HUES48 (cell line): ENCODE measurements at regions not wholly inside any gene's neighbourhood (a gene's known extent, or its start where the extent isn't known, plus 50 kb on each side); places are given as distances from the start of the nearest gene placed in this dataset.

Experiments
- H3K27ac ChIP-seq: one replicate; pipeline ENCODE4 v1.7.0; 2013; ENCODE audit warnings: low read depth, low read length, inconsistent platforms
- H3K27me3 ChIP-seq: 2 replicates; pipeline ENCODE4 v1.6.1; 2013; ENCODE audit warnings: mild to moderate bottlenecking, low read length; ENCODE audit not compliant: control insufficient read depth, insufficient read depth
- H3K36me3 ChIP-seq: 2 replicates; pipeline ENCODE4 v1.6.1; 2013; ENCODE audit warnings: low read length; ENCODE audit not compliant: control insufficient read depth, insufficient read depth
- H3K4me1 ChIP-seq: 2 replicates; pipeline ENCODE4 v1.6.1; 2013; ENCODE audit warnings: mild to moderate bottlenecking, low read length; ENCODE audit not compliant: control insufficient read depth, insufficient read depth
- H3K4me3 ChIP-seq: 2 replicates; pipeline ENCODE4 v1.5.1; 2013; ENCODE audit warnings: mild to moderate bottlenecking, low read depth, low read length
- H3K9ac ChIP-seq: 2 replicates; pipeline ENCODE4 v1.6.1; 2013; ENCODE audit warnings: mild to moderate bottlenecking, low read depth, low read length, moderate library complexity
- H3K9me3 ChIP-seq: 2 replicates; pipeline ENCODE4 v1.6.1; 2013; ENCODE audit warnings: low read length; ENCODE audit not compliant: control insufficient read depth, insufficient read depth

DNA sequence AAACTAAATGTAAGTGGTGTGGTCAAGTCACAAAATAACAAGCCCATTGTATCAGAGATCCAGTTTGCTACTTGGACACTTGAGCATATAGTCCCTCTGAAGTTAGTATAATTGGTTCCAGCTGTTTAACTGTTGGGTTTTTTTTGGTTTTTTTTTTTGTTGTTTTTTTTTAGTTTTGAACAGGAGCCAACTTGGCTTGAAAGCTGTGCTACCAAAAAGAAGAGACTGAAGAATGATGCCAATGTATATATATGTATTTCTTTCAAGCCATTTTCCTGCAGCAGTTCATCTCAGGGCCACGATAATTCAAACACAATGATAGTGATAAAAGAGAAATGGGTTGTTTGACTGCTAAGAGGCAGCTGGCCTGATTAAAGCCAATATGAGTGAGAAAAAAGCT, 138.3 kb downstream of the PCDH18 start:
- Histone ChIP-seq H3K4me3 (no peak overlapping the region), H3K27ac (no peak overlapping the region), H3K9ac (no peak overlapping the region), H3K36me3 (no peaks in the 10 kb centered on the region), H3K27me3 (no peaks in the 10 kb centered on the region), H3K9me3 (no peaks in the 10 kb centered on the region), H3K4me1 (no peaks in the 10 kb centered on the region)

DNA sequence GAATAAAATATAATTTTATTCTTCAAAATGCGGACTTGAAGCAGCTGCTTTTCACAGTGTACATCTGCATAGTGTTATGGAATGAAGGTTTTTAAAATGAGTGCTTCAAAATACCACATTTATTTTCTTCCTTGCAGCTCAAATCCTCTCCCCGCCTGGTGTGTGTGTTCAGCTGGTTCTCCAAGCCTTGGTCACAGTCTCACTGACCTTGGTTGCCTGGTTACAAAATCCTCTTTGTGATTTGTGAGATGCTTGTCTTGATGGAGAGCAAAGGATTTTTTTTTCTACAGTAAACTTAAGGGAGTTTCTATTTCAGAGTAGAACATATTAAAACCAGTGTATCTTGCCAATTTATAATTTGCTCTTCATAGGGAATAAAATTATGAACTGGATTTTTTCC, 139.2 kb downstream of the PCDH18 start:
- Histone ChIP-seq H3K9me3 (no peaks in the 10 kb centered on the region), H3K27ac (no peak overlapping the region), H3K4me1 (no peaks in the 10 kb centered on the region), H3K27me3 (no peaks in the 10 kb centered on the region), H3K4me3 (no peak overlapping the region), H3K9ac (no peak overlapping the region), H3K36me3 (no peaks in the 10 kb centered on the region)

GRCh38 chr4:137390707-137391106, 141.6 kb downstream of the PCDH18 start:
- no peak overlapping the region for H3K4me3 ChIP-seq
- no peaks in the 10 kb centered on the region for H3K9me3 ChIP-seq
- no peaks in the 10 kb centered on the region for H3K36me3 ChIP-seq
- H3K9ac ChIP-seq, result no peak overlapping the region
- no peaks in the 10 kb centered on the region for H3K27me3 ChIP-seq
- no peaks in the 10 kb centered on the region for H3K4me1 ChIP-seq
- H3K27ac ChIP-seq, result no peak overlapping the region

- Histone ChIP-seq H3K4me3 (no peak overlapping the region), H3K27ac (no peak overlapping the region), H3K9ac (no peak overlapping the region), H3K4me1 (no peaks in the 10 kb centered on the region), H3K36me3 (no peaks in the 10 kb centered on the region), H3K27me3 (no peaks in the 10 kb centered on the region), H3K9me3 (no peaks in the 10 kb centered on the region)
These were observed 142.3 kb downstream of the PCDH18 start for GRCh38 chr4:137389911-137390520.

DNA sequence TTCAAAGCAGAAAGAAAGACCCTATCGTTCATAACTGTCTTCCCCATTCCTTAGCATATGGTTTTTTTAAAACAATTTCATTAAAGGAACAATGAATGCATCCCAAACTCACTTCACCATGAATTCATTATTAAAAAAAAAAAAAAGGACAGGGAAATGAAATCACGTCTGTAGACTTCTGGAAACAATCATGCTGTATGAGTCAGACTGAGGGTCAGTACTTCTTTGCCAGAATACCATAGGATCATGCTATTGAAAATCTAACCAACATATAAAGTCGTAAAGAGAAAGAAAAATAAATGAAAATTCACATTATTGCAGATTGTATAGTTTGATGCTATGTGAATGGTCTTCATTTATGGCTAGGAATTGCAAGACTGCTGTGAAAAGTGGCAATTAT, 144.4 kb downstream of the PCDH18 start:
- Histone ChIP-seq H3K27me3 (no peaks in the 10 kb centered on the region), H3K4me1 (no peaks in the 10 kb centered on the region), H3K9me3 (no peaks in the 10 kb centered on the region), H3K27ac (no peak overlapping the region), H3K36me3 (no peaks in the 10 kb centered on the region), H3K4me3 (no peak overlapping the region), H3K9ac (no peak overlapping the region)

DNA sequence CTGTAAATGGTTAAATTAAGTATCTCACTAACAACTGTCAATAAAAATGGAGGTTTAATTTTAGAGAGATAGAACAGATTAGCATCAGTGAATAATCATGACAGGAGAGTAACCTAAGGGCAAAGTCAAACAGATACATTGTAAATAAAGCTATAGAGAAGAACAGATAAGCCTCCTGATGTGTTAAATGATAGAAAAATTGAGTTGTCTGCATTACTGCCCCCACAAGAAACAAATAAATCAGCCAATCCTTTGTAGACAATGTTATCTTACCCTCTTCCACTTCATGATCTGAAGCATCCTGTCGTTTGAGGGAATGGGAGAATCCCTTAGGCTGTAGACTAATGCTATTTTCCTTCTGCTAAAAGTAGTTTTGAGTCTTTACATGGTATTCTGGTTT, 147.8 kb downstream of the PCDH18 start:
- no peaks in the 10 kb centered on the region for H3K9me3 ChIP-seq
- no peaks in the 10 kb centered on the region for H3K4me1 ChIP-seq

DNA sequence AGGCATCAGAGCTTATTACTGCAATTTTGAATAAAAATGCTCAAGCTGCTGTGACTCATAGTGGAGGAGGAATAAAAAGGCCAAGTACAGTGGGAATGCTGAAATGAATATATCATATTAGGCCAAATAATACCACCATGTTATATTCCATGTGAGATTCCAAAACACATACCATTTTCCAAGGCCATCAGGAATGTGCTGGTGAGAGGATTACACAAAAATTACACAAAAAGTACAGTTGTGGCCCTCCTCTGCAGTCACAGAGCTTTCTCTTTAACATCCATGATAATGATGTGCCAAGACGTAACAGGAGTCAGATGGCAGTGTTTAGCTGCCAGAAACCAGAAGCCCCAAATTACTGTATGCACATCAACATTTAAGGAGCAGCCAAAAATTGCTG, 153.5 kb downstream of the PCDH18 start:
- Histone ChIP-seq H3K4me3 (no peak overlapping the region), H3K27ac (no peak overlapping the region), H3K4me1 (no peaks in the 10 kb centered on the region), H3K9me3 (no peaks in the 10 kb centered on the region), H3K9ac (no peak overlapping the region), H3K27me3 (no peaks in the 10 kb centered on the region), H3K36me3 (no peaks in the 10 kb centered on the region)

More for the DNA sequence above, 147.8 kb downstream of the PCDH18 start:
- no peaks in the 10 kb centered on the region for H3K27me3 ChIP-seq
- no peak overlapping the region for H3K9ac ChIP-seq
- no peak overlapping the region for H3K4me3 ChIP-seq
- no peak overlapping the region for H3K27ac ChIP-seq
- H3K36me3 ChIP-seq, result no peaks in the 10 kb centered on the region

GRCh38 chr4:137378393-137378792, 153.9 kb downstream of the PCDH18 start:
- no peak overlapping the region for H3K27ac ChIP-seq
- no peaks in the 10 kb centered on the region for H3K27me3 ChIP-seq
- H3K36me3 ChIP-seq, result no peaks in the 10 kb centered on the region
- H3K4me3 ChIP-seq, result no peak overlapping the region
- H3K9ac ChIP-seq, result no peak overlapping the region
- H3K4me1 ChIP-seq, result no peaks in the 10 kb centered on the region
- H3K9me3 ChIP-seq, result no peaks in the 10 kb centered on the region

- H3K27ac ChIP-seq, result no peak overlapping the region
- H3K9ac ChIP-seq, result no peak overlapping the region
- no peaks in the 10 kb centered on the region for H3K27me3 ChIP-seq
- no peaks in the 10 kb centered on the region for H3K36me3 ChIP-seq
- no peak overlapping the region for H3K4me3 ChIP-seq
- H3K4me1 ChIP-seq, result no peaks in the 10 kb centered on the region
- no peaks in the 10 kb centered on the region for H3K9me3 ChIP-seq
These were observed 156.0 kb downstream of the PCDH18 start for GRCh38 chr4:137376312-137376711.

DNA sequence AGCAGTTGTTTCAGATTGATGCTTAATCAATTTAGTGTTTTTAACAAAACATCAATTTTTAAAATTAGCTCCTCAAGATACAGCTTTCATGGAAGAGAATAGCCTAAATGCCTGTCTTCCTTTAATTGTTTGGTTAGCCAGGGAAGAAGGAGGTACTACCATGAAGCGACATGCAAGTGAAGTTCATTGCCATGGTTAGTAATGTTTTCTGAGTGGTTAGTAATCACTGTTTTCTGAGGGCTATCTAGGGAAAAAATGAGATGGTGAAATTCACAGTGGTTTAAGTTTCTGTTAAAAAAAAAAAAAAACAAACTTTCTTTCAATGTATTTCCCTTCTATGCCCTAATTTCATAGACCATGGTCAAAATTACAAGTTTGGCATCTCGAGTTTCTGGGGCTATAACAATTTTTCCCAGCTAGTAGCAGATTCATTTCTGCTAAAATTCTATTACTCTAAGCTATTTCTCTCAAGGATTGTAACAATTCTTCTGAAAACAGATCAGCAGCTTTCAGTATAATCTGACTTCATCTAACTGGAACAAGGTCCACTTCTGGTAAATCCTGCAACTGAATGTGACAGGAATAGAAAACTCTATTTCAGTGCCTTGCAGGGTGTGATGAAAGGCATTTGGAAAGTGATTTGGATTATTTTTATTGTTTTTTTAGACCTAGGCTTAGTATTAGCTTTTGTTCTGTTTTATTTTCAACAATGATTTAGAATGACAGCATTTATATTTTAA, 157.0 kb downstream of the PCDH18 start:
- Histone ChIP-seq H3K4me3 (no peak overlapping the region), H3K4me1 (no peaks in the 10 kb centered on the region), H3K36me3 (no peaks in the 10 kb centered on the region), H3K9me3 (no peaks in the 10 kb centered on the region), H3K9ac (no peak overlapping the region), H3K27me3 (no peaks in the 10 kb centered on the region), H3K27ac (no peak overlapping the region)

- H3K36me3 ChIP-seq, result no peaks in the 10 kb centered on the region
- no peak overlapping the region for H3K27ac ChIP-seq
- no peaks in the 10 kb centered on the region for H3K9me3 ChIP-seq
- no peak overlapping the region for H3K9ac ChIP-seq
- no peaks in the 10 kb centered on the region for H3K27me3 ChIP-seq
- no peak overlapping the region for H3K4me3 ChIP-seq
- no peaks in the 10 kb centered on the region for H3K4me1 ChIP-seq
These were observed 161.6 kb downstream of the PCDH18 start for GRCh38 chr4:137370679-137371078.
